ENCODE measurements at regions not wholly inside any gene's neighbourhood (a gene's known extent, or its start where the extent isn't known, plus 50 kb on each side); places are given as distances from the start of the nearest gene placed in this dataset.

GRCh38 chr14:98244162-98244948 lies 1027.6 kb downstream of the BCL11B start:
- H3K36me3 ChIP-seq (ENCODE audit: control insufficient read depth, insufficient read depth, low read length): no peaks in the 10 kb centered on the region
- no peak overlapping the region for H3K9ac ChIP-seq (ENCODE audit: low read length)
- H3K4me1 ChIP-seq (ENCODE audit: control insufficient read depth, insufficient read depth, low read length): no peaks in the 10 kb centered on the region
- no peaks in the 10 kb centered on the region for H3K27me3 ChIP-seq (ENCODE audit: control insufficient read depth, insufficient read depth, low read length)
- H3K4me3 ChIP-seq (ENCODE audit: low read length): no peak overlapping the region
- no peaks in the 10 kb centered on the region for H3K9me3 ChIP-seq (ENCODE audit: control insufficient read depth, low read length)

- H3K4me1 ChIP-seq (ENCODE audit: control insufficient read depth, insufficient read depth, low read length): no peaks in the 10 kb centered on the region
- H3K36me3 ChIP-seq (ENCODE audit: control insufficient read depth, insufficient read depth, low read length): no peaks in the 10 kb centered on the region
- H3K9ac ChIP-seq (ENCODE audit: low read length): no peak overlapping the region
- H3K27me3 ChIP-seq (ENCODE audit: control insufficient read depth, insufficient read depth, low read length): no peaks in the 10 kb centered on the region
- H3K9me3 ChIP-seq (ENCODE audit: control insufficient read depth, low read length): no peaks in the 10 kb centered on the region
- no peak overlapping the region for H3K4me3 ChIP-seq (ENCODE audit: low read length)
These were observed 1026.9 kb downstream of the BCL11B start for GRCh38 chr14:98244966-98245569.

GRCh38 chr14:98249057-98249456 lies 1022.9 kb downstream of the BCL11B start:
- no peaks in the 10 kb centered on the region for H3K4me1 ChIP-seq (ENCODE audit: control insufficient read depth, insufficient read depth, low read length)
- H3K4me3 ChIP-seq (ENCODE audit: low read length): no peak overlapping the region
- no peaks in the 10 kb centered on the region for H3K9me3 ChIP-seq (ENCODE audit: control insufficient read depth, low read length)
- H3K36me3 ChIP-seq (ENCODE audit: control insufficient read depth, insufficient read depth, low read length): no peaks in the 10 kb centered on the region
- H3K9ac ChIP-seq (ENCODE audit: low read length): no peak overlapping the region
- H3K27me3 ChIP-seq (ENCODE audit: control insufficient read depth, insufficient read depth, low read length): no peaks in the 10 kb centered on the region

- Histone ChIP-seq H3K9me3 (ENCODE audit: control insufficient read depth, low read length) (no peaks in the 10 kb centered on the region), H3K4me1 (ENCODE audit: control insufficient read depth, insufficient read depth, low read length) (no peaks in the 10 kb centered on the region), H3K27me3 (ENCODE audit: control insufficient read depth, insufficient read depth, low read length) (no peaks in the 10 kb centered on the region), H3K4me3 (ENCODE audit: low read length) (no peak overlapping the region), H3K36me3 (ENCODE audit: control insufficient read depth, insufficient read depth, low read length) (no peaks in the 10 kb centered on the region), H3K9ac (ENCODE audit: low read length) (no peak overlapping the region)
These were observed 1022.5 kb downstream of the BCL11B start for GRCh38 chr14:98249476-98249875.

GRCh38 chr14:98252820-98253219 lies 1019.2 kb downstream of the BCL11B start:
- no peaks in the 10 kb centered on the region for H3K36me3 ChIP-seq (ENCODE audit: control insufficient read depth, insufficient read depth, low read length)
- no peaks in the 10 kb centered on the region for H3K27me3 ChIP-seq (ENCODE audit: control insufficient read depth, insufficient read depth, low read length)
- no peaks in the 10 kb centered on the region for H3K4me1 ChIP-seq (ENCODE audit: control insufficient read depth, insufficient read depth, low read length)
- no peak overlapping the region for H3K9ac ChIP-seq (ENCODE audit: low read length)
- no peaks in the 10 kb centered on the region for H3K9me3 ChIP-seq (ENCODE audit: control insufficient read depth, low read length)
- H3K4me3 ChIP-seq (ENCODE audit: low read length): no peak overlapping the region

- Histone ChIP-seq H3K27me3 (ENCODE audit: control insufficient read depth, insufficient read depth, low read length) (no peaks in the 10 kb centered on the region), H3K9me3 (ENCODE audit: control insufficient read depth, low read length) (no peaks in the 10 kb centered on the region)
These were observed 1012.1 kb downstream of the BCL11B start for GRCh38 chr14:98259881-98260280.

GRCh38 chr14:98262566-98262965 lies 1009.4 kb downstream of the BCL11B start:
- Histone ChIP-seq H3K27me3 (ENCODE audit: control insufficient read depth, insufficient read depth, low read length) (no peaks in the 10 kb centered on the region), H3K9ac (ENCODE audit: low read length) (no peak overlapping the region), H3K36me3 (ENCODE audit: control insufficient read depth, insufficient read depth, low read length) (no peaks in the 10 kb centered on the region), H3K4me1 (ENCODE audit: control insufficient read depth, insufficient read depth, low read length) (no peaks in the 10 kb centered on the region), H3K4me3 (ENCODE audit: low read length) (no peak overlapping the region), H3K9me3 (ENCODE audit: control insufficient read depth, low read length) (no peaks in the 10 kb centered on the region)

More at GRCh38 chr14:98259881-98260280, 1012.1 kb downstream of the BCL11B start:
- H3K36me3 ChIP-seq (ENCODE audit: control insufficient read depth, insufficient read depth, low read length): no peaks in the 10 kb centered on the region
- no peak overlapping the region for H3K9ac ChIP-seq (ENCODE audit: low read length)
- no peaks in the 10 kb centered on the region for H3K4me1 ChIP-seq (ENCODE audit: control insufficient read depth, insufficient read depth, low read length)
- no peak overlapping the region for H3K4me3 ChIP-seq (ENCODE audit: low read length)

GRCh38 chr14:98269533-98269932 lies 1002.5 kb downstream of the BCL11B start:
- Histone ChIP-seq H3K9me3 (ENCODE audit: control insufficient read depth, low read length) (no peaks in the 10 kb centered on the region), H3K36me3 (ENCODE audit: control insufficient read depth, insufficient read depth, low read length) (no peaks in the 10 kb centered on the region), H3K4me1 (ENCODE audit: control insufficient read depth, insufficient read depth, low read length) (no peaks in the 10 kb centered on the region), H3K27me3 (ENCODE audit: control insufficient read depth, insufficient read depth, low read length) (no peaks in the 10 kb centered on the region), H3K9ac (ENCODE audit: low read length) (no peak overlapping the region), H3K4me3 (ENCODE audit: low read length) (no peak overlapping the region)

GRCh38 chr14:98270201-98270600 lies 1001.8 kb downstream of the BCL11B start:
- Histone ChIP-seq H3K27me3 (ENCODE audit: control insufficient read depth, insufficient read depth, low read length) (no peaks in the 10 kb centered on the region), H3K9me3 (ENCODE audit: control insufficient read depth, low read length) (no peaks in the 10 kb centered on the region), H3K9ac (ENCODE audit: low read length) (no peak overlapping the region), H3K4me1 (ENCODE audit: control insufficient read depth, insufficient read depth, low read length) (no peaks in the 10 kb centered on the region), H3K36me3 (ENCODE audit: control insufficient read depth, insufficient read depth, low read length) (no peaks in the 10 kb centered on the region), H3K4me3 (ENCODE audit: low read length) (no peak overlapping the region)

GRCh38 chr14:98274596-98274995 lies 997.4 kb downstream of the BCL11B start:
- no peaks in the 10 kb centered on the region for H3K9me3 ChIP-seq (ENCODE audit: control insufficient read depth, low read length)

GRCh38 chr14:98278800-98279199 lies 993.2 kb downstream of the BCL11B start:
- Histone ChIP-seq H3K9ac (ENCODE audit: low read length) (no peak overlapping the region), H3K9me3 (ENCODE audit: control insufficient read depth, low read length) (no peaks in the 10 kb centered on the region), H3K27me3 (ENCODE audit: control insufficient read depth, insufficient read depth, low read length) (no peaks in the 10 kb centered on the region), H3K4me1 (ENCODE audit: control insufficient read depth, insufficient read depth, low read length) (no peaks in the 10 kb centered on the region), H3K4me3 (ENCODE audit: low read length) (no peak overlapping the region), H3K36me3 (ENCODE audit: control insufficient read depth, insufficient read depth, low read length) (no peaks in the 10 kb centered on the region)

More at GRCh38 chr14:98274596-98274995, 997.4 kb downstream of the BCL11B start:
- no peak overlapping the region for H3K9ac ChIP-seq (ENCODE audit: low read length)
- H3K36me3 ChIP-seq (ENCODE audit: control insufficient read depth, insufficient read depth, low read length): no peaks in the 10 kb centered on the region
- no peaks in the 10 kb centered on the region for H3K27me3 ChIP-seq (ENCODE audit: control insufficient read depth, insufficient read depth, low read length)
- no peaks in the 10 kb centered on the region for H3K4me1 ChIP-seq (ENCODE audit: control insufficient read depth, insufficient read depth, low read length)
- H3K4me3 ChIP-seq (ENCODE audit: low read length): no peak overlapping the region

- H3K9ac ChIP-seq (ENCODE audit: low read length): no peak overlapping the region
- no peaks in the 10 kb centered on the region for H3K36me3 ChIP-seq (ENCODE audit: control insufficient read depth, insufficient read depth, low read length)
- H3K4me1 ChIP-seq (ENCODE audit: control insufficient read depth, insufficient read depth, low read length): no peaks in the 10 kb centered on the region
- no peaks in the 10 kb centered on the region for H3K27me3 ChIP-seq (ENCODE audit: control insufficient read depth, insufficient read depth, low read length)
- H3K9me3 ChIP-seq (ENCODE audit: control insufficient read depth, low read length): no peaks in the 10 kb centered on the region
- H3K4me3 ChIP-seq (ENCODE audit: low read length): no peak overlapping the region
These were observed 991.6 kb downstream of the BCL11B start for GRCh38 chr14:98280436-98280835.

All from mucosa of stomach (tissue), 1 donor.